Smooth muscle cell (in vitro differentiated cells): ENCODE measurements at regions not wholly inside any gene's neighbourhood (a gene's known extent, or its start where the extent isn't known, plus 50 kb on each side); places are given as distances from the start of the nearest gene placed in this dataset.

ENCODE experiments used
- DNase-seq: peaks from one replicate; lab custom pipeline; 2025; ENCODE audit not compliant: unreplicated experiment; lab: John Stamatoyannopoulos, UW
- H2AFZ ChIP-seq: fragments of 200-600 bp; sonication (generic); 2 replicates; pipeline ENCODE4 v1.6.0; 2016; ENCODE audit warnings: antibody characterized with exemption, low read depth, mild to moderate bottlenecking
- H3F3A ChIP-seq: fragments of 200-600 bp; sonication (generic); 2 replicates; pipeline ENCODE4 v1.6.0; 2017; ENCODE audit warnings: antibody characterized with exemption, low read depth
- H3K27ac ChIP-seq: fragments of 200-600 bp; sonication (generic); 2 replicates; pipeline ENCODE4 v1.5.1; 2016; ENCODE audit warnings: low read depth, mild to moderate bottlenecking
- H3K27me3 ChIP-seq: fragments of 200-600 bp; sonication (generic); 2 replicates; pipeline ENCODE4 v1.6.1; 2016; ENCODE audit warnings: low read depth, mild to moderate bottlenecking
- H3K36me3 ChIP-seq: fragments of 200-600 bp; sonication (generic); 2 replicates; pipeline ENCODE4 v1.5.1; 2016; ENCODE audit warnings: low read depth
- H3K4me1 ChIP-seq: fragments of 200-600 bp; sonication (generic); 2 replicates; pipeline ENCODE4 v1.5.1; 2016; ENCODE audit warnings: low read depth
- H3K4me2 ChIP-seq: fragments of 200-600 bp; sonication (generic); 2 replicates; pipeline ENCODE4 v1.6.0; 2016; ENCODE audit warnings: mild to moderate bottlenecking
- H3K4me3 ChIP-seq: fragments of 200-600 bp; sonication (generic); 2 replicates; pipeline ENCODE4 v1.5.1; 2016; ENCODE audit warnings: mild to moderate bottlenecking
- H3K79me2 ChIP-seq: fragments of 200-600 bp; sonication (generic); 2 replicates; pipeline ENCODE4 v1.6.0; 2016; ENCODE audit warnings: low read depth, mild to moderate bottlenecking
- H3K9ac ChIP-seq: fragments of 200-600 bp; sonication (generic); 2 replicates; pipeline ENCODE4 v1.6.0; 2016; ENCODE audit warnings: low read depth
- H3K9me3 ChIP-seq: fragments of 200-600 bp; sonication (generic); replicated peaks from 2 replicates; pipeline ENCODE4 v1.5.1; 2016; ENCODE audit warnings: low read depth
- H4K20me1 ChIP-seq: fragments of 200-600 bp; sonication (generic); 2 replicates; pipeline ENCODE4 v1.6.0; 2016; ENCODE audit warnings: low read depth
- WGBS: methylation state at CpG from one replicate; pipeline ENCODE4 v1.1.7; 2016; ENCODE audit warnings: low lambda C conversion rate; 5-methylcytosine and 5-hydroxymethylcytosine counted together
- TF ChIP-seq, protein P1 (sequence below): fragments of 200-600 bp; sonication (generic); IDR thresholded peaks from 2 replicates; pipeline ENCODE4 v1.5.1; 2017; ENCODE audit warnings: borderline replicate concordance, mild to moderate bottlenecking, antibody characterized with exemption; ENCODE audit not compliant: insufficient read depth, poor library complexity, severe bottlenecking

DNA sequence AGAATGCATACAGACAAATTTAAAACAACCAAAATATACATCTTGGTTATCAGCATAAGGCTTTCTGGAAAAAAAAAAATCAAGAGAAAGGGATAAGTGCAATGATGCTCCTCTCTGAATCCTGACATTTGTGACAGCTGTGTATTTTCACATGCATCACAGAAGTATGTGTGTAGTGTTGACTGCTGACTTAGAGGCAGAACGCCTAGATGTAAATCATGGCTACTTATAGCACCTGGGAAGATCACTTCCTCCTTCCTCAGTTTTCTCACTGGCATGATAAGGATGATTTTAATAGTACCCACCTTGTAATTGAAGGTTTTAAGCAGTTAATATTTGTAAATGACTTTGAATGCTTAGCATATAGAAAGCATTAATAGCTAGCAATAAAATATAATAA lies 112.5 kb downstream of the MRPL39 start:
- H3K9me3 ChIP-seq, result no peaks in the 10 kb centered on the region
- no peaks in the 10 kb centered on the region for H3K4me1 ChIP-seq
- no peaks in the 10 kb centered on the region for H3K79me2 ChIP-seq
- no peaks in the 10 kb centered on the region for H3K36me3 ChIP-seq
- no peak overlapping the region for H3K27ac ChIP-seq
- DNase-seq, result no peak
- 75% methylated on average over 1 of the region's 1 CpG for WGBS
- TF ChIP-seq, protein P1, sequence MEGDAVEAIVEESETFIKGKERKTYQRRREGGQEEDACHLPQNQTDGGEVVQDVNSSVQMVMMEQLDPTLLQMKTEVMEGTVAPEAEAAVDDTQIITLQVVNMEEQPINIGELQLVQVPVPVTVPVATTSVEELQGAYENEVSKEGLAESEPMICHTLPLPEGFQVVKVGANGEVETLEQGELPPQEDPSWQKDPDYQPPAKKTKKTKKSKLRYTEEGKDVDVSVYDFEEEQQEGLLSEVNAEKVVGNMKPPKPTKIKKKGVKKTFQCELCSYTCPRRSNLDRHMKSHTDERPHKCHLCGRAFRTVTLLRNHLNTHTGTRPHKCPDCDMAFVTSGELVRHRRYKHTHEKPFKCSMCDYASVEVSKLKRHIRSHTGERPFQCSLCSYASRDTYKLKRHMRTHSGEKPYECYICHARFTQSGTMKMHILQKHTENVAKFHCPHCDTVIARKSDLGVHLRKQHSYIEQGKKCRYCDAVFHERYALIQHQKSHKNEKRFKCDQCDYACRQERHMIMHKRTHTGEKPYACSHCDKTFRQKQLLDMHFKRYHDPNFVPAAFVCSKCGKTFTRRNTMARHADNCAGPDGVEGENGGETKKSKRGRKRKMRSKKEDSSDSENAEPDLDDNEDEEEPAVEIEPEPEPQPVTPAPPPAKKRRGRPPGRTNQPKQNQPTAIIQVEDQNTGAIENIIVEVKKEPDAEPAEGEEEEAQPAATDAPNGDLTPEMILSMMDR, result no peak
- no peaks in the 10 kb centered on the region for H3K27me3 ChIP-seq
- no peak overlapping the region for H3K4me3 ChIP-seq
- H4K20me1 ChIP-seq, result no peaks in the 10 kb centered on the region
- no peaks in the 10 kb centered on the region for H3F3A ChIP-seq
- no peak overlapping the region for H3K9ac ChIP-seq
- no peak overlapping the region for H2AFZ ChIP-seq
- H3K4me2 ChIP-seq, result no peak overlapping the region

DNA sequence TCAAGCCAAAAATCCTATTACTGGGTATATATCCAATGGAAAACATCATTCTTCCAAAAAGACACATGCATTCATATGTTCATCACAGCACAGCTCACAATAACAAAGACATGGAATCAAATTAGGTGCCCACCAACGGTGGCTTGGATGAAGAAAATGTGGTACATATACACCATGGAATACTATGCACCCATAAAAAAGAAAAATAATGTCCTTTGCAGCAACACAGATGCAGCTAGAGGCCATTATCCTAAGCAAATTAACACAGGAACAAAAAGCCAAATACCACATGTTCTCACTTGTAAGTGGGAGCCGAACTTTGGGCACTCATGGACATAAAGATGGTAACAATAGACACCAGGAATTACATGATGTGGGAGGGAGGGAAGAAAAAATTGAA lies 113.6 kb downstream of the MRPL39 start:
- Histone ChIP-seq H3K27me3 (no peaks in the 10 kb centered on the region), H3K36me3 (no peaks in the 10 kb centered on the region), H3K27ac (no peak overlapping the region), H3K79me2 (no peaks in the 10 kb centered on the region), H3K9me3 (no peaks in the 10 kb centered on the region), H3K9ac (no peak overlapping the region), H2AFZ (no peak overlapping the region), H3K4me1 (no peaks in the 10 kb centered on the region), H3F3A (no peaks in the 10 kb centered on the region), H4K20me1 (no peaks in the 10 kb centered on the region), H3K4me3 (no peak overlapping the region), H3K4me2 (no peak overlapping the region)
- TF ChIP-seq, protein P1, result no peak
- no peak for DNase-seq
- WGBS, result 88% methylated on average over 2 of the region's 2 CpGs

DNA sequence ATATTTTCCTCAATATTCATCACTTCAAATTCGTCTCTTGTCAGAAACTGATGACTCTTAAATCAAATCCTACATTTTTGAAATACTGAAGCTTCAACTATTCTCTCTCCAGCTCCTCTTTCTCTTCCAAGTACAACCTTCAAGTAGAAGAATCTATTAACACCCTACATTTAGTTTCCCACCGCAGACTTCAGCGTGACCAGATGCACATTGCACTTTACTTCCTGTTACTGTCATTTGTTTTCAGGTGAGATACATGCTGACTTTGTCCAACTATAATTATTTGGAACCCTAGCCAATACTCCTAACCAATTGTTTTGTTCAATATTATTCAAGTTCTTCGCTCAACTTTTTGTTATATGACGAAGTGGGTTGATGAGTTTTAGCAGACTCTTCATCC lies 116.0 kb downstream of the MRPL39 start:
- Histone ChIP-seq H3K9me3 (no peaks in the 10 kb centered on the region), H3F3A (no peaks in the 10 kb centered on the region), H3K4me1 (no peaks in the 10 kb centered on the region), H2AFZ (no peak overlapping the region), H3K36me3 (no peaks in the 10 kb centered on the region), H3K9ac (no peak overlapping the region), H3K4me2 (no peak overlapping the region), H3K27ac (no peak overlapping the region), H3K27me3 (no peaks in the 10 kb centered on the region), H3K79me2 (no peaks in the 10 kb centered on the region), H3K4me3 (no peak overlapping the region), H4K20me1 (no peaks in the 10 kb centered on the region)
- 87% methylated on average over 5 of the region's 5 CpGs for WGBS
- no peak for DNase-seq
- TF ChIP-seq, protein P1, result no peak

DNA sequence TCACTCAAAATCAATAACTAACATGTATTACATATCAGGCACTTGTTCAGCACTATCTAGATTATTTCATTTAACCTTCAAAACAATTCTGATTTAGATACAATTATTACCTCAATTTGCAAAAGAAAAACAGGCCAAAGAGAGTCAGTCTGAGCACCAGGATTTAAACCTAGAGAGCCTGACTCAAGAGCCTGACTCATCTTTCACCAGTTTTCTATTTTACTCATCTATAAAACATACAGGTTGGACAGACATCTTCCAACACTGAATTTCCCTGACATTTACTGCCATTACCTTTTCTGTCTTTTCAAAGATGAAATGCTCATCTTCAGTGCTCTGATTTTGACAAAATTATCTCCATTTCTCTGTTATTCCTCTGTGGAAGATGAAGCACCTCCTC lies 116.5 kb downstream of the MRPL39 start:
- Histone ChIP-seq H3K4me2 (no peak overlapping the region), H3K36me3 (no peaks in the 10 kb centered on the region), H2AFZ (no peak overlapping the region), H3F3A (no peaks in the 10 kb centered on the region), H3K4me1 (no peaks in the 10 kb centered on the region), H3K79me2 (no peaks in the 10 kb centered on the region), H4K20me1 (no peaks in the 10 kb centered on the region), H3K9me3 (no peaks in the 10 kb centered on the region), H3K9ac (no peak overlapping the region), H3K27me3 (no peaks in the 10 kb centered on the region), H3K27ac (no peak overlapping the region), H3K4me3 (no peak overlapping the region)
- no peak for DNase-seq
- TF ChIP-seq, protein P1, result no peak
